ENCODE measurements at regions not wholly inside any gene's neighbourhood (a gene's known extent, or its start where the extent isn't known, plus 50 kb on each side); places are given as distances from the start of the nearest gene placed in this dataset.

DNA sequence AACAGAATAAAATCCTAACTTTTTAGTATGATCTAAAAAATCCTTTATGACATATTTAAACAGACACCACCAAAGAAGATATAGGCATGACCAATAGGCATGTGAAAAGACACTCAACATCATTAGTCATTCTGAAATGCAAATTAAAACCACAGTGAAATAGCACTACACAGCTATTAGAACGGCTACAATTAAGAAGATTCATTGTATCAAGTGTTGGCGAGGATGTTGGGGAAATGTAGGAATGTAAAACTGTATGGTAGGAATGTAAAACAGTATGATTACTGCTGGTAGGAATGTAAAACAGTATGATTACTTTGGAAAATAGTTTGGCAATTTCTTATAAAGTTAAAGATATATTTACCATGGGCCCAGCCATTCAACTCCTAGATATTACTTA lies 253.3 kb upstream of the TCF4 start:
- TF ChIP-seq TAF1 (IDR thresholded peaks at IDR 0.05; ENCODE audit: borderline replicate concordance, insufficient read depth, low read length) = no peak
- TF ChIP-seq POLR2AphosphoS5 (IDR thresholded peaks at IDR 0.05; ENCODE audit: low read depth, low read length) = no peak
- TF ChIP-seq SIN3A (IDR thresholded peaks at IDR 0.05; ENCODE audit: borderline replicate concordance, insufficient read depth, low read length) = no peak
- no peak for TF ChIP-seq FOXP2 (optimal IDR thresholded peaks at IDR 0.05; ENCODE audit: borderline replicate concordance, extremely low read depth, extremely low read length, insufficient read depth)
- TF ChIP-seq, protein P1, sequence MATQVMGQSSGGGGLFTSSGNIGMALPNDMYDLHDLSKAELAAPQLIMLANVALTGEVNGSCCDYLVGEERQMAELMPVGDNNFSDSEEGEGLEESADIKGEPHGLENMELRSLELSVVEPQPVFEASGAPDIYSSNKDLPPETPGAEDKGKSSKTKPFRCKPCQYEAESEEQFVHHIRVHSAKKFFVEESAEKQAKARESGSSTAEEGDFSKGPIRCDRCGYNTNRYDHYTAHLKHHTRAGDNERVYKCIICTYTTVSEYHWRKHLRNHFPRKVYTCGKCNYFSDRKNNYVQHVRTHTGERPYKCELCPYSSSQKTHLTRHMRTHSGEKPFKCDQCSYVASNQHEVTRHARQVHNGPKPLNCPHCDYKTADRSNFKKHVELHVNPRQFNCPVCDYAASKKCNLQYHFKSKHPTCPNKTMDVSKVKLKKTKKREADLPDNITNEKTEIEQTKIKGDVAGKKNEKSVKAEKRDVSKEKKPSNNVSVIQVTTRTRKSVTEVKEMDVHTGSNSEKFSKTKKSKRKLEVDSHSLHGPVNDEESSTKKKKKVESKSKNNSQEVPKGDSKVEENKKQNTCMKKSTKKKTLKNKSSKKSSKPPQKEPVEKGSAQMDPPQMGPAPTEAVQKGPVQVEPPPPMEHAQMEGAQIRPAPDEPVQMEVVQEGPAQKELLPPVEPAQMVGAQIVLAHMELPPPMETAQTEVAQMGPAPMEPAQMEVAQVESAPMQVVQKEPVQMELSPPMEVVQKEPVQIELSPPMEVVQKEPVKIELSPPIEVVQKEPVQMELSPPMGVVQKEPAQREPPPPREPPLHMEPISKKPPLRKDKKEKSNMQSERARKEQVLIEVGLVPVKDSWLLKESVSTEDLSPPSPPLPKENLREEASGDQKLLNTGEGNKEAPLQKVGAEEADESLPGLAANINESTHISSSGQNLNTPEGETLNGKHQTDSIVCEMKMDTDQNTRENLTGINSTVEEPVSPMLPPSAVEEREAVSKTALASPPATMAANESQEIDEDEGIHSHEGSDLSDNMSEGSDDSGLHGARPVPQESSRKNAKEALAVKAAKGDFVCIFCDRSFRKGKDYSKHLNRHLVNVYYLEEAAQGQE (IDR thresholded peaks at IDR 0.05; ENCODE audit: insufficient read depth in 1 of 2, low read depth in 2 of 2, low read length in 2 of 2) = no peak

DNA sequence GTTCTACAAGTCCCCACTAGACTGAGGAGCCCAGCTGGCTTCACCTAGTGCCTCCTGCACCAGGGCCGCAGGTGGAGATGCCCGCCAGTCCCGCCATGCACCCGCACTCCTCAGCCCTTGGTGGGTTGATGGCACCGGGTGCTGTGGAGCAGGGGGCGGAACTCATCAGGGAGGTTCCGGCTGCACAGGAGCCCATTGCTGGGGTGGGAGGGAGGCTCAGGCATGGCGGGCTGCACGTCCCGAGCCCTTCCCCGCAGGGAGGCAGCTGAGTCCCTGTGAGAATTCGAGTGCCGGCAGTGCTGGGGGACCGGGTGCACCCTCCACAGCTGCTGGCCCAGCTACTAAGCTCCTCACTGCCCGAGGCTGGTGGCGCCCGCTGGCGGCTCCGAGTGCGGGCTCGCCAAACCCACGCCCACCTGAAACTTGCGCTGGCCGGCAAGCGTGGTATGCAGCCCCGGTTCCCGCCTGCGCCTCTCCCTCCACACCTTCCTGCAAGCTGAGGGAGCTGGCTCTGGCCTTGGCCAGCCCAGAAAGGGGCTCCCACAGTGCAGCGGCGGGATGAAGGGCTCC lies 252.7 kb upstream of the TCF4 start:
- TF ChIP-seq, protein P1 (IDR thresholded peaks at IDR 0.05; ENCODE audit: insufficient read depth in 1 of 2, low read depth in 2 of 2, low read length in 2 of 2) = no peak
- TF ChIP-seq TAF1 (IDR thresholded peaks at IDR 0.05; ENCODE audit: borderline replicate concordance, insufficient read depth, low read length) (no peak), FOXP2 (optimal IDR thresholded peaks at IDR 0.05; ENCODE audit: borderline replicate concordance, extremely low read depth, extremely low read length, insufficient read depth) (no peak), POLR2AphosphoS5 (IDR thresholded peaks at IDR 0.05; ENCODE audit: low read depth, low read length) (no peak), SIN3A (IDR thresholded peaks at IDR 0.05; ENCODE audit: borderline replicate concordance, insufficient read depth, low read length) (no peak)

DNA sequence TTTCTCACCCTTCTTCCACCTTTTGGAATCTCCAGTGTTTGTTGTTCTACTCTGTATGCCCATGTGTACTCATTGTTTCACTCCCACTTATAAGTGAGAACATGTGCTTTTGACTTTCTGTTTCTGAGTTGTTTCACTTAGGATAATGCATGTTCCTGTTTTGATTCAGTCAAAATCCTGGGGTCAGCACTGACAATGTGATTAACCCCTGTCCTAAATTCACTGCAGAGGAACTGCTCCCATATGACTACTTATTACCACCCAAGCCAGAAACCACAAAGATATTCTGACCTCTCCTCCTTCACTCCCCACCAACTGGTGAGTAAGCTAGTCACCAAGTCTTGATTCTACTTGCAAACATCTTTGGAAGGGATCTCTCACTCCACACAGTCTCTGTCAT lies 251.4 kb upstream of the TCF4 start:
- TF ChIP-seq TAF1 (IDR thresholded peaks at IDR 0.05; ENCODE audit: borderline replicate concordance, insufficient read depth, low read length) (no peak), FOXP2 (optimal IDR thresholded peaks at IDR 0.05; ENCODE audit: borderline replicate concordance, extremely low read depth, extremely low read length, insufficient read depth) (no peak), SIN3A (IDR thresholded peaks at IDR 0.05; ENCODE audit: borderline replicate concordance, insufficient read depth, low read length) (no peak), POLR2AphosphoS5 (IDR thresholded peaks at IDR 0.05; ENCODE audit: low read depth, low read length) (no peak)
- TF ChIP-seq, protein P1 (IDR thresholded peaks at IDR 0.05; ENCODE audit: insufficient read depth in 1 of 2, low read depth in 2 of 2, low read length in 2 of 2) = no peak

DNA sequence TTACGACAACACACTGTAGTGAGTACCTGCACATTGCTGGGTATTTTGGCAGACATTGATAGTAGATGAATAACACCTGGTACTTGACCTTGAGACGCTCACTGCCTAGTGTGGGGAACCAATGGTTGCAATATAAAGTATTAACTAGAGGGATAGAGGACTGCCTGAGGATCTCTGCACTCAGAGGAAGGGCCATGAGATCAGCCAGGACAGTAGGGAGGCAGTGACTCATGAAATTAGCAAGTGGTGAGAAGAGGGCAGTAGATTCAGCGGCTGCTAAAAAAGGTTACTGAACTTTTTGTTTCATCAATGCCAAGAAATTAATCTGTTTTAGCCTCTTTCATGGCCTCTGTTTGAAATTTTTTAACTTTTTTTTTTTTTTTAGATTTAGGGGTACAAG lies 250.8 kb upstream of the TCF4 start:
- TF ChIP-seq POLR2AphosphoS5 (IDR thresholded peaks at IDR 0.05; ENCODE audit: low read depth, low read length) (no peak), FOXP2 (optimal IDR thresholded peaks at IDR 0.05; ENCODE audit: borderline replicate concordance, extremely low read depth, extremely low read length, insufficient read depth) (no peak), SIN3A (IDR thresholded peaks at IDR 0.05; ENCODE audit: borderline replicate concordance, insufficient read depth, low read length) (no peak), TAF1 (IDR thresholded peaks at IDR 0.05; ENCODE audit: borderline replicate concordance, insufficient read depth, low read length) (no peak)
- TF ChIP-seq, protein P1 (IDR thresholded peaks at IDR 0.05; ENCODE audit: insufficient read depth in 1 of 2, low read depth in 2 of 2, low read length in 2 of 2) = no peak

All from PFSK-1 (cell line).